ENCODE measurements at regions not wholly inside any gene's neighbourhood (a gene's known extent, or its start where the extent isn't known, plus 50 kb on each side); places are given as distances from the start of the nearest gene placed in this dataset.

DNA sequence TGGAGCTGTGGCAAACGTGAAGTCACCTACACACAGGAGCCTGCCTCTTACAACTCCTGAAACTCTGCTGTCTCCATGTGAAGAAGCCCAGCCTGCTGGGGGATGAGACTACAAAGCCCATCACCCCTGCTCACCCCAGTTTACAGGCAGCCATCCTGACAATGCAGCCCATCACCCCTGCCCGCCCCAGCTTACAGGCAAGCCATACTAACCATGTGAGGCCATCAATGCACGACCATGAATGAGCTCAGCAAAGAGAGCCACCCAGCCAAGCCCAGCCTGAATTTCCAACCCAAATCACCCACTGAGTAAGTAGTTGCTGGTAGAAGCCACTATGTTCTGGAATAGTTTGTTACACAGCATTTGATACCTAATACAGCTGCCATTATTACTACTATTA, 185.4 kb upstream of the NSMCE3 start:
- H3K36me3 ChIP-seq (ENCODE audit: insufficient read depth, low read length, poor library complexity, severe bottlenecking): no peaks in the 10 kb centered on the region
- DNase-seq (ENCODE audit: low spot score): no peak

DNA sequence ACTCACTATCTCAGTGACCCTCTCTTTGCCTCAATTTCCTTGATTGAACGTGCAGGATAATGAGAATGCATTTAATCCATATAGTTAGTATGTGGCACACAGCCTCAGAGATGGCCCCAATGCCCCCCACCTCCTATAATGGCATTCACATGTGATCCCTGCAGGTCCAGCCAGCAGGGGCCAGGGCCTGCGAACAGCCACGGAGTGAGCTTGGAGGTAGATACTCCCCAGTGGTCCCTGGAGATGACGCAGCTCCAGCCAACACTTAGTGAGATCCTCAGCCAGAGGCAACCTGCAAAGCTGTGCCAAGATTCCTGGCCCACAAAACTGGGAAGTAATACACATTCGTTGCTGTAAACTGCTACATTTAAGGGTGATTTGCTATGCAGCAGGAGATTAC, 184.9 kb upstream of the NSMCE3 start:
- no peak for TF ChIP-seq EZH2 (IDR thresholded peaks at IDR 0.05; ENCODE audit: borderline replicate concordance, low read depth, low read length, poor library complexity, severe bottlenecking)
- TF ChIP-seq CTCF (conservative IDR thresholded peaks at IDR 0.05; ENCODE audit: low read depth, low read length): no peak
- intact Hi-C loops (cut with micrococcal nuclease; ENCODE audit: unreplicated experiment): no loop called here
- Histone ChIP-seq H3K4me1 (ENCODE audit: insufficient read depth, low read length, poor library complexity, severe bottlenecking) (no peaks in the 10 kb centered on the region), H3K27me3 (replicated peaks; ENCODE audit: insufficient read depth, low read depth, low read length, poor library complexity) (no peaks in the 10 kb centered on the region), H3K9me3 (ENCODE audit: low read depth, low read length, poor library complexity, severe bottlenecking) (no peaks in the 10 kb centered on the region), H3K27ac (ENCODE audit: low read depth, low read length, poor library complexity, severe bottlenecking) (no peak overlapping the region), H3K36me3 (ENCODE audit: insufficient read depth, low read length, poor library complexity, severe bottlenecking) (no peaks in the 10 kb centered on the region), H3K4me3 (ENCODE audit: low read depth, low read length, poor library complexity, severe bottlenecking) (no peak overlapping the region)
- no TSS peak for BruUV-seq (replicated peaks)
- no peak for DNase-seq (ENCODE audit: low spot score)
- ChIA-PET CTCF (no interaction called here), POLR2A (ENCODE audit: low non-redundant PET) (no interaction called here)

More for the DNA sequence above, 185.4 kb upstream of the NSMCE3 start:
- no peaks in the 10 kb centered on the region for H3K27me3 ChIP-seq (replicated peaks; ENCODE audit: insufficient read depth, low read depth, low read length, poor library complexity)
- intact Hi-C loops (cut with micrococcal nuclease; ENCODE audit: unreplicated experiment): no loop called here
- no peaks in the 10 kb centered on the region for H3K9me3 ChIP-seq (ENCODE audit: low read depth, low read length, poor library complexity, severe bottlenecking)
- TF ChIP-seq EZH2 (IDR thresholded peaks at IDR 0.05; ENCODE audit: borderline replicate concordance, low read depth, low read length, poor library complexity, severe bottlenecking): no peak
- no peak for TF ChIP-seq CTCF (conservative IDR thresholded peaks at IDR 0.05; ENCODE audit: low read depth, low read length)
- no peak overlapping the region for H3K4me3 ChIP-seq (ENCODE audit: low read depth, low read length, poor library complexity, severe bottlenecking)
- ChIA-PET CTCF (no interaction called here), POLR2A (ENCODE audit: low non-redundant PET) (no interaction called here)
- BruUV-seq (replicated peaks): no TSS peak
- no peaks in the 10 kb centered on the region for H3K4me1 ChIP-seq (ENCODE audit: insufficient read depth, low read length, poor library complexity, severe bottlenecking)
- H3K27ac ChIP-seq (ENCODE audit: low read depth, low read length, poor library complexity, severe bottlenecking): no peak overlapping the region

DNA sequence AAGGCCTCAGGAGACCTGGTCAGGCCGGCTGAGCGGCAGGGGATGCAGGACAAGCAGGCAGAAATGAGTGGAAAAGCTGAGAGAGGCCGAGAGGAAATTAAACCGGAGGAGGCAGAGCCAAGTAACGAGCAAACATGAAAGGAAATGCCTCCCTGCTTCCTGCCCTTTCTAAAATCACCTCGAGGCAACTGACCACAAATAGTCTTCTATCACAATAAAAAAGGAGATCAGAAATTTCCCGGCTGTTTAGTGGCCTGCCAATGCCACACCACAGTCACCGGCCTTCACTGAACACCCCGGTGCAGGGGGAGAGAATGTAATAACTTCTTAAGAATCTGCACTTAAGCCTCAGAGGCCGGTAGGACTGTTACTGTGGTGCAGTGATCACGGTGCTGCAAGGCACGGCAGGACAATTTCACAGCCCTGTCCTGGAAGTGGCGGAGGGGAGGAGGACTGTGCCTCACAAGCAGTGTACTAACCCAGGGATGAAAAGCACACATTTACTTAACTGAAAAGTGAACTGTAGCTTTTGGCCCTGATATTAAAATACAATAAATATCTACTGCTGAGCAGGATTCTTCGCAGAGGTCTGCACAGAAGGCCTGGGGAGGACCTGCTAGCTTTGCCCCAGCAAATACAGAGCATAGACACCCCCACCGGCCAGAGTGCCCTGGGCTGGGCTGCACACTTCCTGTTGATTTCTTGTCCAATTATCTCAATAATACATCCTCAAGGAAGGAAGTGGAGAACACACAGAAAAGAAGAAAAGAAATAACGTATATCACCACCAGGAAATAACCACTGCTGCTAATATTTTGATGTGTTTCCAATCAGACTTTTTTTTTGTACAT, 183.5 kb upstream of the NSMCE3 start:
- no TSS peak for BruUV-seq (replicated peaks)
- Histone ChIP-seq H3K27ac (ENCODE audit: low read depth, low read length, poor library complexity, severe bottlenecking) (no peak overlapping the region), H3K27me3 (replicated peaks; ENCODE audit: insufficient read depth, low read depth, low read length, poor library complexity) (no peaks in the 10 kb centered on the region), H3K36me3 (ENCODE audit: insufficient read depth, low read length, poor library complexity, severe bottlenecking) (no peaks in the 10 kb centered on the region), H3K4me1 (ENCODE audit: insufficient read depth, low read length, poor library complexity, severe bottlenecking) (no peaks in the 10 kb centered on the region), H3K4me3 (ENCODE audit: low read depth, low read length, poor library complexity, severe bottlenecking) (no peak overlapping the region), H3K9me3 (ENCODE audit: low read depth, low read length, poor library complexity, severe bottlenecking) (no peaks in the 10 kb centered on the region)
- CTCF ChIA-PET: no interaction called here
- TF ChIP-seq CTCF (conservative IDR thresholded peaks at IDR 0.05; ENCODE audit: low read depth, low read length): no peak
- TF ChIP-seq EZH2 (IDR thresholded peaks at IDR 0.05; ENCODE audit: borderline replicate concordance, low read depth, low read length, poor library complexity, severe bottlenecking): no peak
- POLR2A ChIA-PET (ENCODE audit: low non-redundant PET): no interaction called here
- DNase-seq (ENCODE audit: low spot score): no peak
- intact Hi-C loops (cut with micrococcal nuclease; ENCODE audit: unreplicated experiment): no loop called here

All from A673 (cell line).